ENCODE measurements at regions not wholly inside any gene's neighbourhood (a gene's known extent, or its start where the extent isn't known, plus 50 kb on each side); places are given as distances from the start of the nearest gene placed in this dataset.

- H3K4me1 ChIP-seq (ENCODE audit: control insufficient read depth, insufficient read depth, low read length) = no peaks in the 10 kb centered on the region
- BruUV-seq (replicated peaks) = no TSS peak
- ChIA-PET POLR2A (no interaction called here), CTCF (no interaction called here)
- H3K27ac ChIP-seq (ENCODE audit: low read length) = no peak overlapping the region
- in situ Hi-C loops (cut with HindIII; ENCODE audit: low pct_unique_long_range_greater_than_20kb, low sequenced_read_pairs) = no loop called here
- H3K36me3 ChIP-seq (ENCODE audit: control insufficient read depth, insufficient read depth, low read length) = no peaks in the 10 kb centered on the region
- DNase-seq (ENCODE audit: low read depth, low spot score) = no peak
- ATAC-seq = no peak
- H3K9me3 ChIP-seq (ENCODE audit: control insufficient read depth, insufficient read depth, low read depth, low read length) = no peaks in the 10 kb centered on the region
- no peaks in the 10 kb centered on the region for H3K27me3 ChIP-seq (ENCODE audit: control insufficient read depth, insufficient read depth, low read length)
- intact Hi-C loops (cut with micrococcal nuclease; ENCODE audit: unreplicated experiment) = no loop called here
- TF ChIP-seq, protein P1, sequence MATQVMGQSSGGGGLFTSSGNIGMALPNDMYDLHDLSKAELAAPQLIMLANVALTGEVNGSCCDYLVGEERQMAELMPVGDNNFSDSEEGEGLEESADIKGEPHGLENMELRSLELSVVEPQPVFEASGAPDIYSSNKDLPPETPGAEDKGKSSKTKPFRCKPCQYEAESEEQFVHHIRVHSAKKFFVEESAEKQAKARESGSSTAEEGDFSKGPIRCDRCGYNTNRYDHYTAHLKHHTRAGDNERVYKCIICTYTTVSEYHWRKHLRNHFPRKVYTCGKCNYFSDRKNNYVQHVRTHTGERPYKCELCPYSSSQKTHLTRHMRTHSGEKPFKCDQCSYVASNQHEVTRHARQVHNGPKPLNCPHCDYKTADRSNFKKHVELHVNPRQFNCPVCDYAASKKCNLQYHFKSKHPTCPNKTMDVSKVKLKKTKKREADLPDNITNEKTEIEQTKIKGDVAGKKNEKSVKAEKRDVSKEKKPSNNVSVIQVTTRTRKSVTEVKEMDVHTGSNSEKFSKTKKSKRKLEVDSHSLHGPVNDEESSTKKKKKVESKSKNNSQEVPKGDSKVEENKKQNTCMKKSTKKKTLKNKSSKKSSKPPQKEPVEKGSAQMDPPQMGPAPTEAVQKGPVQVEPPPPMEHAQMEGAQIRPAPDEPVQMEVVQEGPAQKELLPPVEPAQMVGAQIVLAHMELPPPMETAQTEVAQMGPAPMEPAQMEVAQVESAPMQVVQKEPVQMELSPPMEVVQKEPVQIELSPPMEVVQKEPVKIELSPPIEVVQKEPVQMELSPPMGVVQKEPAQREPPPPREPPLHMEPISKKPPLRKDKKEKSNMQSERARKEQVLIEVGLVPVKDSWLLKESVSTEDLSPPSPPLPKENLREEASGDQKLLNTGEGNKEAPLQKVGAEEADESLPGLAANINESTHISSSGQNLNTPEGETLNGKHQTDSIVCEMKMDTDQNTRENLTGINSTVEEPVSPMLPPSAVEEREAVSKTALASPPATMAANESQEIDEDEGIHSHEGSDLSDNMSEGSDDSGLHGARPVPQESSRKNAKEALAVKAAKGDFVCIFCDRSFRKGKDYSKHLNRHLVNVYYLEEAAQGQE (IDR thresholded peaks at IDR 0.05; ENCODE audit: insufficient read depth in 1 of 2, low read depth in 2 of 2, low read length in 1 of 2) = no peak
- TF ChIP-seq SIN3A (IDR thresholded peaks at IDR 0.05; ENCODE audit: borderline replicate concordance, insufficient read depth, low read depth, low read length) = no peak
- TF ChIP-seq CTCF (IDR thresholded peaks at IDR 0.05) = no peak
- no peak for TF ChIP-seq POLR2AphosphoS5 (IDR thresholded peaks at IDR 0.05; ENCODE audit: low read depth, low read length)
- no peak for TF ChIP-seq TCF7L2 (IDR thresholded peaks at IDR 0.05; ENCODE audit: low read depth, low read length)
- no peak overlapping the region for H3K4me3 ChIP-seq (ENCODE audit: low read depth in 2 of 2, low read length in 2 of 2)
Measured at GRCh38 chr4:136121426-136121825, 1410.9 kb downstream of the PCDH18 start.

DNA sequence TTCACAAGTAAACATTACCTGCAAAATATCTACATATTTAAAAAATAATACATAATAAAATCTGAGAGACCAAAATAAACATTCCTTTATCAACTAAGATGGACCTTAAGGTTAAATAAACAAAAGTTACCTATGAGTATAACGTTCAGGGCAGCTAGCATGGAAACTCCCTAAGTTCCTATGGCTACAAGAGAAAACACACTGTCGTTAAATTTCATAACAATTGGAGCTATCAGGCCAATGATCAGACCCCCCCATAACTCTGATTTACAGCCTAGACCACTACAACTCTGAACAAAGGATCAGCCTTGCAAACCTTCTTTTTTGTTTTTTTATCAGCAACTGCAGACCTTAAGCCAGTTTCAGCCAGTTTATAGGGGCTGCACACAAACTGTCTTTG is 1418.4 kb downstream of the PCDH18 start:
- H3K36me3 ChIP-seq (ENCODE audit: control insufficient read depth, insufficient read depth, low read length) = no peaks in the 10 kb centered on the region

More for the DNA sequence above, 1418.4 kb downstream of the PCDH18 start:
- TF ChIP-seq TCF7L2 (IDR thresholded peaks at IDR 0.05; ENCODE audit: low read depth, low read length) (no peak), SIN3A (IDR thresholded peaks at IDR 0.05; ENCODE audit: borderline replicate concordance, insufficient read depth, low read depth, low read length) (no peak), POLR2AphosphoS5 (IDR thresholded peaks at IDR 0.05; ENCODE audit: low read depth, low read length) (no peak), CTCF (IDR thresholded peaks at IDR 0.05) (no peak)
- TF ChIP-seq, protein P1 (IDR thresholded peaks at IDR 0.05; ENCODE audit: insufficient read depth in 1 of 2, low read depth in 2 of 2, low read length in 1 of 2) = no peak
- ChIA-PET CTCF (no interaction called here), POLR2A (no interaction called here)
- BruUV-seq (replicated peaks) = no TSS peak
- no peak overlapping the region for H3K4me3 ChIP-seq (ENCODE audit: low read depth in 2 of 2, low read length in 2 of 2)
- DNase-seq (ENCODE audit: low read depth, low spot score) (no peak), ATAC-seq (no peak)
- intact Hi-C loops (cut with micrococcal nuclease; ENCODE audit: unreplicated experiment) (no loop called here), in situ Hi-C loops (cut with HindIII; ENCODE audit: low pct_unique_long_range_greater_than_20kb, low sequenced_read_pairs) (no loop called here)
- H3K9me3 ChIP-seq (ENCODE audit: control insufficient read depth, insufficient read depth, low read depth, low read length) = no peaks in the 10 kb centered on the region
- no peaks in the 10 kb centered on the region for H3K4me1 ChIP-seq (ENCODE audit: control insufficient read depth, insufficient read depth, low read length)
- no peaks in the 10 kb centered on the region for H3K27me3 ChIP-seq (ENCODE audit: control insufficient read depth, insufficient read depth, low read length)
- H3K27ac ChIP-seq (ENCODE audit: low read length) = no peak overlapping the region

Measured in Panc1 (cell line).